Keratinocyte (primary cell): ENCODE measurements at regions not wholly inside any gene's neighbourhood (a gene's known extent, or its start where the extent isn't known, plus 50 kb on each side); places are given as distances from the start of the nearest gene placed in this dataset.

Source experiments
- DNase-seq: peaks from one replicate; pipeline ENCODE4 v3.0.0-alpha.2; 2011; ENCODE audit warnings: low read depth, missing footprints, low spot score
- FAIRE-seq: peaks from 2 replicates; lab custom pipeline; 2011; peaks lifted over from hg19 to GRCh38; lab: Jason Lieb, UNC
- H2AFZ ChIP-seq: 2 replicates; pipeline ENCODE4 v1.6.0; 2012; ENCODE audit warnings: low read length, control low read depth, inconsistent platforms; ENCODE audit not compliant: control insufficient read depth
- H3K27ac ChIP-seq: 2 replicates; pipeline ENCODE4 v1.5.1; 2011; ENCODE audit warnings: low read length; ENCODE audit not compliant: control insufficient read depth, insufficient read depth
- H3K27me3 ChIP-seq: 3 replicates; pipeline ENCODE4 v1.6.0; 2011; ENCODE audit warnings: low read length; ENCODE audit not compliant: control insufficient read depth, insufficient read depth; ENCODE audit errors: extremely low read depth
- H3K36me3 ChIP-seq, 2 experiments: 2 replicates in 1 of 2; 3 replicates in 1 of 2; pipeline ENCODE4 v1.5.1; 2011; ENCODE audit warnings: low read length in 2 of 2, mild to moderate bottlenecking in 1 of 2; ENCODE audit not compliant: control insufficient read depth in 2 of 2, insufficient read depth in 2 of 2; ENCODE audit errors: extremely low read depth in 1 of 2
- H3K4me1 ChIP-seq: 3 replicates; pipeline ENCODE4 v1.5.1; 2011; ENCODE audit warnings: low read length; ENCODE audit not compliant: control insufficient read depth, insufficient read depth; ENCODE audit errors: extremely low read depth
- H3K4me2 ChIP-seq: 3 replicates; pipeline ENCODE4 v1.6.0; 2011; ENCODE audit warnings: low read depth, low read length; ENCODE audit not compliant: control insufficient read depth, insufficient read depth; ENCODE audit errors: extremely low read depth
- H3K4me3 ChIP-seq, 3 experiments: fragments of 200-600 bp in 1 of 3; sonication (generic) in 1 of 3; 2 replicates in 2 of 3; 3 replicates in 1 of 3; pipeline ENCODE4 v1.5.1; 2011 to 2016; ENCODE audit warnings: low read length in 3 of 3, mild to moderate bottlenecking in 3 of 3, control low read depth in 2 of 3, inconsistent platforms in 1 of 3, low read depth in 1 of 3, mixed read lengths in 1 of 3, mixed run types in 1 of 3, moderate library complexity in 1 of 3; ENCODE audit not compliant: control insufficient read depth in 2 of 3, insufficient read depth in 2 of 3; ENCODE audit errors: extremely low read depth in 1 of 3
- H3K79me2 ChIP-seq: 2 replicates; pipeline ENCODE4 v1.6.0; 2012; ENCODE audit warnings: low read length; ENCODE audit not compliant: control insufficient read depth, insufficient read depth
- H3K9ac ChIP-seq: 3 replicates; pipeline ENCODE4 v1.6.0; 2011; ENCODE audit warnings: low read length; ENCODE audit not compliant: control insufficient read depth, insufficient read depth; ENCODE audit errors: extremely low read depth
- H3K9me1 ChIP-seq: 3 replicates; pipeline ENCODE4 v1.6.0; 2011; ENCODE audit warnings: low read length; ENCODE audit not compliant: control insufficient read depth, insufficient read depth; ENCODE audit errors: extremely low read depth
- H3K9me3 ChIP-seq: 2 replicates; pipeline ENCODE4 v1.5.1; 2012; ENCODE audit warnings: low read depth, low read length; ENCODE audit not compliant: control insufficient read depth
- H4K20me1 ChIP-seq: 3 replicates; pipeline ENCODE4 v1.6.0; 2011; ENCODE audit warnings: low read length; ENCODE audit not compliant: control insufficient read depth, insufficient read depth; ENCODE audit errors: extremely low read depth
- EZH2 ChIP-seq: IDR thresholded peaks from one replicate; pipeline ENCODE4 v1.6.1; 2012; ENCODE audit warnings: inconsistent platforms, mild to moderate bottlenecking, low read length, moderate library complexity
- dilution Hi-C: fragments of 300-500 bp; cut with MboI; formaldehyde crosslinking; loops from one replicate; pipeline ENCODE4 v1.7.0; 2020; ENCODE audit warnings: low sequenced_read_pairs; ENCODE audit not compliant: extremely low pct_ligation_motif_present
- TF ChIP-seq, protein P1 (sequence below), 3 experiments: IDR thresholded peaks in 1 of 3; conservative IDR thresholded peaks in 1 of 3; optimal IDR thresholded peaks in 1 of 3; 2 replicates in 2 of 3; 3 replicates in 1 of 3; pipeline versions ENCODE3 to v1.5.1; 2011; ENCODE audit warnings: low read length in 3 of 3, mild to moderate bottlenecking in 3 of 3, moderate library complexity in 2 of 3, control low read depth in 1 of 3, inconsistent platforms in 1 of 3; ENCODE audit not compliant: insufficient read depth in 2 of 3; ENCODE audit errors: extremely low read depth in 1 of 3

DNA sequence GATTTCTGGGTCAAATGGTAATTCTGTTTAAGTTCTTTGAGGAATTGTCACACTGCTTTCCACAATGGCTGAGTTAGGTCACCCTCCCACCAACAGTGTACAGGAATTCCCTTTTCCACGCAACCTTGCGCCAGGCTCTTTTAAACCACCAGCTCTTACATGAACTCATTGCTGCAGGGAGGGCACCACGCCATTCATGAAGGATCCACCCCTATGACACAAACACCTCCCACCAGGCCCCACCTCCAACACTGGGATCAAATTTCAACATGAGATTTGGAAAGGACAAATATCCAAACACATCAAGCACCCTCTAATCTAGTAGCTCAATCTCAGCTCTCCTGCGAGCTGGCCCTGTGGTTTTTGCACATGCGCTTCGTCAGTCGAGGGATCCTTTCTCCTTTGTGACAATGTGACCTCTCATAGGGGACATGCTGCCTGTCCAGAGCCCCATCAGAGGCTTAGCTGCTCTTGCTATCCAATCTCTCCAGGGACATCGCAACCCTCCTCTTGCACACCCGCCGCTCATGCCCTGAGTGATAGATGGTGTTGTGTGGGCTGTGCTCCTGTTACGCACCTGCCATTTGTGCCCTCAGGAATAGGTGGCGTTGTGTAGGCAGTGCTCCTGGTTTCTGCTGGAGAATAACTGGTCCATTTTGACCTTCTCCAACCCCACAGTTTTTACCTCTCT lies 328.0 kb downstream of the UQCRFS1 start:
- no peak for TF ChIP-seq EZH2
- H3K4me2 ChIP-seq, result no peak overlapping the region

DNA sequence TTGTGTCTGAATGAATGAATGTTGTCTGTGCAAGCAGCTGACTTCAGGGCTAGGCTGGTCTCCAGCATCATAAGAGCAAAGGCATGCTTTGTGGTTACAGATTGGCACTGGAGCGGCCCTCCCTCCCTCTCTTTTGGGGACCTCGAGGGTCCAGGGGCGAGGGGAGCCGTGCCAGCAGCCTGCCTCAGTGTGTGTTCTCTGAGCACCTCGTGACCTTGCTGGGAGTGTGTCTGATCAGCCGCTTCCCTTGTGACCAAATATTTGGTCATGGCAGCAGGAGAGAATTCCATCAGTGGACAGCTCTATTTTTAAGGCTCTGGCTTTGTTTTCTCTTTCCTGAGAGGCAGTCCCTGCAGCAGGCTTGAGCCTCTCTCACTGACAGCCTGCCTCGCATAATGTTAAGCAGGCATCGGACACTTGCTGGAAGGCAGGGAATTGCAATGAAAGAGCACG lies 329.7 kb downstream of the UQCRFS1 start:
- Histone ChIP-seq H4K20me1 (no peaks in the 10 kb centered on the region), H3K27ac (no peak overlapping the region), H3K9me3 (peaks cover 5% of the 10 kb centered on the region), H3K4me3 (no peak overlapping the region), H3K9me1 (no peaks in the 10 kb centered on the region), H3K79me2 (no peaks in the 10 kb centered on the region), H3K36me3 (no peaks in the 10 kb centered on the region), H2AFZ (no peak overlapping the region), H3K9ac (no peak overlapping the region), H3K4me1 (no peaks in the 10 kb centered on the region), H3K27me3 (no peaks in the 10 kb centered on the region), H3K4me2 (no peak overlapping the region)
- DNase-seq (no peak), FAIRE-seq (no peak)
- dilution Hi-C loops, result no loop called here
- TF ChIP-seq, protein P1, sequence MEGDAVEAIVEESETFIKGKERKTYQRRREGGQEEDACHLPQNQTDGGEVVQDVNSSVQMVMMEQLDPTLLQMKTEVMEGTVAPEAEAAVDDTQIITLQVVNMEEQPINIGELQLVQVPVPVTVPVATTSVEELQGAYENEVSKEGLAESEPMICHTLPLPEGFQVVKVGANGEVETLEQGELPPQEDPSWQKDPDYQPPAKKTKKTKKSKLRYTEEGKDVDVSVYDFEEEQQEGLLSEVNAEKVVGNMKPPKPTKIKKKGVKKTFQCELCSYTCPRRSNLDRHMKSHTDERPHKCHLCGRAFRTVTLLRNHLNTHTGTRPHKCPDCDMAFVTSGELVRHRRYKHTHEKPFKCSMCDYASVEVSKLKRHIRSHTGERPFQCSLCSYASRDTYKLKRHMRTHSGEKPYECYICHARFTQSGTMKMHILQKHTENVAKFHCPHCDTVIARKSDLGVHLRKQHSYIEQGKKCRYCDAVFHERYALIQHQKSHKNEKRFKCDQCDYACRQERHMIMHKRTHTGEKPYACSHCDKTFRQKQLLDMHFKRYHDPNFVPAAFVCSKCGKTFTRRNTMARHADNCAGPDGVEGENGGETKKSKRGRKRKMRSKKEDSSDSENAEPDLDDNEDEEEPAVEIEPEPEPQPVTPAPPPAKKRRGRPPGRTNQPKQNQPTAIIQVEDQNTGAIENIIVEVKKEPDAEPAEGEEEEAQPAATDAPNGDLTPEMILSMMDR (optimal IDR thresholded peaks at IDR 0.05 in 1 of 3, IDR thresholded peaks at IDR 0.05 in 1 of 3, conservative IDR thresholded peaks at IDR 0.05 in 1 of 3; ENCODE audit: extremely low read depth in 1 of 3, insufficient read depth in 2 of 3, low read length in 3 of 3), result no peak
- TF ChIP-seq EZH2, result no peak

More for the DNA sequence above, 328.0 kb downstream of the UQCRFS1 start:
- no peak overlapping the region for H3K9ac ChIP-seq
- H3K79me2 ChIP-seq, result no peaks in the 10 kb centered on the region
- H3K27me3 ChIP-seq, result no peaks in the 10 kb centered on the region
- no peaks in the 10 kb centered on the region for H4K20me1 ChIP-seq
- H3K36me3 ChIP-seq, result no peaks in the 10 kb centered on the region
- FAIRE-seq (no peak), DNase-seq (no peak)
- no peaks in the 10 kb centered on the region for H3K4me1 ChIP-seq
- H3K9me1 ChIP-seq, result no peaks in the 10 kb centered on the region
- H3K4me3 ChIP-seq, result no peak overlapping the region
- H3K27ac ChIP-seq, result no peak overlapping the region
- H3K9me3 ChIP-seq, result peaks cover 5% of the 10 kb centered on the region
- H2AFZ ChIP-seq, result no peak overlapping the region
- dilution Hi-C loops, result no loop called here

DNA sequence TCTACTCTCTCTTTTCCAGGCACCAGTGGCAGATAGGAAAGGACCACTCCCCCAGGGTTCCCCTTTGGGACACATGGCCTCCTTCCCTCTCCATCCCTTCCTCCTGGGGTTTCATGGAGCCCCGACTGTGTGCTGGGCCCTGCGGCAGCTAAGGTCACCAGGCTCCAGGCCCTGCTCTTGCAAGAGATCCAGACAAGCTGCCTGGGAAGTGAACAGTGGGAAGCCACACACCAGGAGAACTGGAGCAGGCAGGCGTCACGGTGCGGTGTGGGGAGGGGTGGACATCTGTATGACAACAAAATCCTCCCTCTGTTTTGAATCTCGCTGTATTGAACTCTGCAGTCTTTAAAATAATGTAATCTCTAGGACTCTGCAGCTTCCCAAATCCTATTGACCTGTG lies 330.1 kb downstream of the UQCRFS1 start:
- Histone ChIP-seq H3K4me1 (no peaks in the 10 kb centered on the region), H3K9ac (no peak overlapping the region), H3K36me3 (no peaks in the 10 kb centered on the region), H3K79me2 (no peaks in the 10 kb centered on the region), H3K27ac (no peak overlapping the region), H3K27me3 (no peaks in the 10 kb centered on the region), H3K4me3 (no peak overlapping the region), H3K9me3 (peaks cover 3% of the 10 kb centered on the region), H2AFZ (no peak overlapping the region), H4K20me1 (no peaks in the 10 kb centered on the region), H3K4me2 (no peak overlapping the region), H3K9me1 (no peaks in the 10 kb centered on the region)
- FAIRE-seq (no peak), DNase-seq (no peak)
- TF ChIP-seq, protein P1 (optimal IDR thresholded peaks at IDR 0.05 in 1 of 3, IDR thresholded peaks at IDR 0.05 in 1 of 3, conservative IDR thresholded peaks at IDR 0.05 in 1 of 3; ENCODE audit: extremely low read depth in 1 of 3, insufficient read depth in 2 of 3, low read length in 3 of 3), result no peak
- no peak for TF ChIP-seq EZH2
- dilution Hi-C loops, result no loop called here
